HG02973 (cell line): ENCODE measurements at regions not wholly inside any gene's neighbourhood (a gene's known extent, or its start where the extent isn't known, plus 50 kb on each side); places are given as distances from the start of the nearest gene placed in this dataset.
"Not testable (repeated sequence)": the region's sequence is repeated elsewhere in the genome, so short reads cannot be mapped to it uniquely, and the experiment has no call there.

Experiments
- ATAC-seq: cut with Tn5 transposase; IDR thresholded peaks from one replicate; pipeline ENCODE4 v1.9.1; 2021; ENCODE audit warnings: moderate library complexity; ENCODE audit not compliant: unreplicated experiment

- ATAC-seq, result no peak
Observed at GRCh38 chr13:44887515-44887914, 101.8 kb downstream of the NUFIP1 start.

DNA sequence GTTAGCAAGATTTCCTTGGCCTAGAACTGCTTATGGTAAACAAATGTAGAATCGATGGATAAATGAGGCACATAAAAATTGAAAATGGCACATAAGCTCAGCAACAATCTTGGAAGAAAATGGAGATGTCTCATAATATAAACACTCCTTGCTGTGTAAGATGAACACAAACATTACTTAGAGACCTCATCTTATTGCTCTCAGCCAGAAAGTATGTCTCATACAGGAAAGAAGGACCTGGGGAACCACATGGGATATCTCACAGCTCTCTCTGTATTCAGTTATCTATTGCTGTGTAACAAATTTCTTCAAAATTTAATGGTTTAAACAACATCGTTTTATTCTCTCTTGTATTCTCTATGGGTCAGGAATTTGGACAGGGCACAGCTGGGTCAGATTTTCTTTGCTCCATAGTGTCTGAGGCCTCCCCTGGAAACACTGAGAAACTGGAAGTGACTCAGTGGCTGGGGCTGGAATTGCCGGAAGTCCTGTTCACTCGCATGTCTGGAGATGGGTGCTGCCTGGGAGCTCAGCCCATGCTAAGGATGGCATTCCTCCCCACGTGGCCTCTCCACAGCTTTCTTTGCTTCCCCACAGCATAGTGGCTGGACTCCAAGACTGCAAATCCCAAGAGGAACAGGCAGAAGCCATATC is 105.1 kb downstream of the NUFIP1 start:
- ATAC-seq, result no peak

- no peak for ATAC-seq
Observed at GRCh38 chr13:44879452-44880058, 109.7 kb downstream of the NUFIP1 start.

GRCh38 chr13:44876782-44877324 is 112.4 kb downstream of the NUFIP1 start:
- ATAC-seq, result no peak

- ATAC-seq, result no peak
Observed at GRCh38 chr13:44874886-44875630, 114.2 kb downstream of the NUFIP1 start.

DNA sequence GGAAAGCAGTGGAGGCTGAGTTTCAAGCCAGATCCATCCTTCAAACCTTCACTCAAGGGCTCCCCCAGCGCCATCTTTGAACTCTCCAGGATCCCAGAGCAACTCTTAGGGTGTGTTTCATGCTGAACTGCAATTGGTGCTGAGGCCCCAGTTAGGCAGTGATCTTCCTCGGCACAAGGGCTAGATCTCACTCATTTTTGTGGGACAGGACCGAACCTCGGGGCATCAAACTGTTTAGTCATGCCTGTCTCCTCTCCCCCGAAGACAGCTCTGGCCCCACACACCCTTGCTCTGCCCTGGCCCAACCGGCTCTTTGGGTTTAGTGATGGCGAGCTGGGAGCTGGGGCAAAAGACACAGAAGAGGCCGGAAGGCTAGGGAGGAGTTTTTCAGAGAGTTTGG is 115.1 kb downstream of the NUFIP1 start:
- ATAC-seq, result no peak

DNA sequence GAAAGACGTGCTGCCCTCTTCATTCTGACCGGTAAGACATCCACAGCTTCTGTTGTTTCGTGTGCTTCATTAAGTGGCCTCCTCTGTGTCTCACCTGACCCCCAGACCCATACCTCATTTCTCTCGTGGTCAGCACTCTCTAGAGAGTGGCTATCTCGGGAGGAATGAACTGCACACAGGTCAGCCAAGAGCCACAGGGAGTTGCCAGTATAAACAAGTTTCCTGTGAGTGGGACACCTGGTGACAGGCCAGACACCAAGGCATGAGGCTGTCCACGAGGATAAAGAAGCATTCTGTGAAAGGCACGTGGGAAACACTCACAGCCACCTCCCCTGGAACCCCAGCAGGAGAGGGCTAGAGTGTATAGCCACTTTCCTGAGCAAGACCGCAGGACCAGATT is 115.8 kb downstream of the NUFIP1 start:
- ATAC-seq, result no peak

- no peak for ATAC-seq
Observed at GRCh38 chr13:44872751-44873150, 116.5 kb downstream of the NUFIP1 start.

DNA sequence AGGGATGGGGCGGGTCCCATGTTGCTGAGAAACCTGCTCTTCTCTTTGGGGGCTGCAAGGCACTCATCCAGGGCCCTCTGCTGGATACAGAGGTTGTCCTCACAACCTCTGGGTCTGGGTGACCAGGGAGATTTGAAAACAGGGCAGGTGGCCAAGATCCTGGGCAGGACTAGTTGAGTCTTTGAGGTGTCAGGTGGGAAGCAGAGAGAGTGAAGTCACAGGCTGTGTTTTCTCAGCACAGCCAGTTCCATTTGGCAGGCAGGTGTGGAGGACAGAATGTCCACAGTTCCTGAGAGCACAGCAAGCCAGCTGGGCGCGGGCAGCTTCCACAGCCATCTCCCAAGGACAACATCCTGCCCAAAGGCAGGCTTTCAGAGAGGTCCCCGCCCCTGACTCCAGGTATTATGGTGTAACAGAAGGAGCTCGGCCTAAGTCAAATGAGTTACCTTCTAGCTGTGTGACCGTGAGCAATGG is 118.8 kb downstream of the NUFIP1 start:
- ATAC-seq, result no peak

GRCh38 chr13:44869167-44869566 is 120.1 kb downstream of the NUFIP1 start:
- ATAC-seq, result no peak

- peak; percentile 95 for ATAC-seq
Observed at GRCh38 chr13:44868397-44868796, 120.9 kb downstream of the NUFIP1 start.

- no peak for ATAC-seq
Observed at GRCh38 chr13:44867825-44868224, 121.4 kb downstream of the NUFIP1 start.

DNA sequence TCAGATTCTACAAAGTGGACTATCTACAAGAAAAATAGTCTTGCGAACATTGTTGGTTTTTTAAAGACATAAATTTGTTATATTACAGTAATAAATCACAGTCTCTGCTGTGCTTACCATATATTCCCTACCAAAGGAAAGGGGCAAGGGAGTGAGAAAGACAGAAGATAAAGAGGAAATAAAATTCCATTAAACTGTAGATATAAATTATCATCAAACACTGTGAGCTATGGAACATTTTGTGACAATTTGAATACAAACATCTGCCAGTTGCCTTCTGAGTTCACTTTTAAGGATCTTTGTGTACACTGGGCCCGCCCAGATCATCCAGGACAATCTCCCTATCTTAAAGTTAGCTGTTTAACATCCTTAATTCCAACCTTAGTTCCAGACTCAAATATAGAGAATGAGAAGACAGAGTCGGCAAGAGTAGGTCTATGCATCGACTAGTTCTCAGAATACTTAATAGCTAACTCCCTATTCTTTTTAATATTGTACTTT is 122.8 kb downstream of the NUFIP1 start:
- ATAC-seq, result no peak

- ATAC-seq, result no peak
Observed at GRCh38 chr13:44865722-44866410, 123.4 kb downstream of the NUFIP1 start.

DNA sequence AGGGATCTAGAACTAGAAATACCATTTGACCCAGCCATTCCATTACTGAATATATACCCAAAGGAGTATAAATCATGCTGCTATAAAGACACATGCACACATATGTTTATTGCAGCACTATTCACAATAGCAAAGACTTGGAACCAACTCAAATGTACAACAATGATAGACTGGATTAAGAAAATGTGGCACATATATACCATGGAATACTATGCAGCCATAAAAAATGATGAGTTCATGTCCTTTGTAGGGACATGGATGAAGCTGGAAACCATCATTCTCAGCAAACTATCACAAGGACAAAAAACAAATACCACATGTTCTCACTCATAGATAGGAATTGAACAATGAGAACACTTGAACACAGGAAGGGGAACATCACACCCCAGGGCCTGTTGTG is 125.6 kb downstream of the NUFIP1 start:
- ATAC-seq, result not testable (repeated sequence)

GRCh38 chr13:44860454-44860853 is 128.8 kb downstream of the NUFIP1 start:
- ATAC-seq, result no peak

- no peak for ATAC-seq
Observed at GRCh38 chr13:44857736-44858135, 131.5 kb downstream of the NUFIP1 start.

DNA sequence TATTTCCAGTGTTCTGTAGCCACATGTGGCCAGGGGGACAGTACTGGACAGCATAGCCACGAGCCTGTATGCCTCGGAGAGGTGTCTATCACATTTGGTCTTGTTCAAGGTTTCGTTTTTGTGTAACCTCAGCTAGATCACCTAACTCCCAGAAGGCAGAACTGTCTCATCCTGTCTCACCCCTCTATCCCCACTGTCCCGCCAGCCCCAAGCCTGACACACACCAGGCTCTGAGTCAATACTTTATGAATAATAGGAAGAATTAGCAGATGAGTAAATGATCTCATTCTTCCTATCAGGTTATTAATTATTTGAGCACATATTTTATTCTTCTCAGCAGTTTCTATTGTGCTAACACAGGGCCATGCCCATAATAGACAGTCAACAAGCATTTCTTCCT is 132.2 kb downstream of the NUFIP1 start:
- ATAC-seq, result no peak

- ATAC-seq, result no peak
Observed at GRCh38 chr13:44855860-44856259, 133.4 kb downstream of the NUFIP1 start.

- ATAC-seq, result no peak
Observed at GRCh38 chr13:44854313-44855060, 134.8 kb downstream of the NUFIP1 start.
